Loucy (cell line): ENCODE measurements at regions not wholly inside any gene's neighbourhood (a gene's known extent, or its start where the extent isn't known, plus 50 kb on each side); places are given as distances from the start of the nearest gene placed in this dataset.

Experiments
- EZH2phosphoT487 ChIP-seq: fragments of 200-600 bp; IDR thresholded peaks from 2 replicates; pipeline ENCODE4 v1.6.1; 2018; ENCODE audit warnings: antibody characterized with exemption, mild to moderate bottlenecking, moderate library complexity, borderline replicate concordance
- TF ChIP-seq, protein P1 (sequence below): fragments of 200-600 bp; sonication (generic); conservative IDR thresholded peaks from 2 replicates; pipeline ENCODE4 v1.5.1; 2014; ENCODE audit warnings: mild to moderate bottlenecking, antibody characterized with exemption, low read length

DNA sequence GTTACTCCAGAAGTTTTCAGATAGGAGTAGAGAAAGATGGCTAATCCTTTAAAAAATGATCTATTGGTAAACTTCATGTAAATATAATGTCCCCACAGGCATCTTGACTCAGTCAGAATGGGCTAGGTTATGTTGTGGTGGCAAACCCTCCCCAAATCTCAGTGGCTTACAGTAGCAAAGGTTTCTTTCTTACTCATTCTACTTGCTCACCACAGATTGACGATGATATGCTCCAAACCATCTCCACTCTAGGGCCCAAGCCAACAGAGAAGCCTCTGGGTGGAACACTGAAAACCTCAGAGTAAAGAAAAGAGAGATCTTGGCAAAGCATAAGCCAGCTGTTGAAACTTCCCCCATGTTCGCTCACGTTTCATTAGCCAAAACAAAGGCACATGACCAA lies 146.4 kb downstream of the EMP1 start:
- TF ChIP-seq, protein P1, sequence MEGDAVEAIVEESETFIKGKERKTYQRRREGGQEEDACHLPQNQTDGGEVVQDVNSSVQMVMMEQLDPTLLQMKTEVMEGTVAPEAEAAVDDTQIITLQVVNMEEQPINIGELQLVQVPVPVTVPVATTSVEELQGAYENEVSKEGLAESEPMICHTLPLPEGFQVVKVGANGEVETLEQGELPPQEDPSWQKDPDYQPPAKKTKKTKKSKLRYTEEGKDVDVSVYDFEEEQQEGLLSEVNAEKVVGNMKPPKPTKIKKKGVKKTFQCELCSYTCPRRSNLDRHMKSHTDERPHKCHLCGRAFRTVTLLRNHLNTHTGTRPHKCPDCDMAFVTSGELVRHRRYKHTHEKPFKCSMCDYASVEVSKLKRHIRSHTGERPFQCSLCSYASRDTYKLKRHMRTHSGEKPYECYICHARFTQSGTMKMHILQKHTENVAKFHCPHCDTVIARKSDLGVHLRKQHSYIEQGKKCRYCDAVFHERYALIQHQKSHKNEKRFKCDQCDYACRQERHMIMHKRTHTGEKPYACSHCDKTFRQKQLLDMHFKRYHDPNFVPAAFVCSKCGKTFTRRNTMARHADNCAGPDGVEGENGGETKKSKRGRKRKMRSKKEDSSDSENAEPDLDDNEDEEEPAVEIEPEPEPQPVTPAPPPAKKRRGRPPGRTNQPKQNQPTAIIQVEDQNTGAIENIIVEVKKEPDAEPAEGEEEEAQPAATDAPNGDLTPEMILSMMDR, result no peak
- no peak for TF ChIP-seq EZH2phosphoT487
